ENCODE measurements at regions not wholly inside any gene's neighbourhood (a gene's known extent, or its start where the extent isn't known, plus 50 kb on each side); places are given as distances from the start of the nearest gene placed in this dataset.
"Not testable (repeated sequence)": the region's sequence is repeated elsewhere in the genome, so short reads cannot be mapped to it uniquely, and the experiment has no call there.

DNA sequence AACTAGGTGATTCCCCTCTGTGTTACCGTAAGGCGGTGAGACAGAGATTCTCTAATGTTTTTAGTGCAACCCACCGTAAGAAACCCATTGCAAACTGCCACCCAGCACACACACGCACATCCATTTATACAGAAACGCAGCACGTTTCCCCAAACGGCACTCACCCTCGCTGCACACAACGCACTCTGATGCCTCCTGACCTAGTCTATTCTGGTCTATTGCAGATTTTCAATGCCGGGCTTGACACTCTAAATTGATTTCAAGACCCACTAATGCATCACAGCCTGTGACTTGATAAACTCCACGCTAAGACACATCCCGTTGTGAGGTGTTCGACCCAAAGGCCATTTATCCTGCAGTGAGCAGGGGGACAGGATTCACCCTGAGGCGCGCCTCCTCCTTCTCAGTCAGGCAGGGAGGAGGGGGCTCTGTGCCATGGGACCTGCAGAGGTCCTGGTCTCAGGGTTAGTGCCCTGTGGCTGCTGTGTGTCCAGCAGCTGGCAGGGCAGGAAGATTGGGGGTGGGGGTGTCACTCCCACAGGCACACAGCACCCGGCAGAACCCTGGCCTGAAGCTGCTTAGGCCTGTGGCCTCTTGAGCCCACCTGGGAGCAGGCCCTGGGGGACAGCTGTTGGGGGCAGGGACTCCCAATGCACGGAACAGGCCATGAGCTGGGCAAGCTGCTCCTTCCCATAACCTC lies 335.6 kb downstream of the PREX1 start:
- peaks cover 21% of the 10 kb centered on the region for H3K4me1 ChIP-seq (replicated peaks; ENCODE audit: insufficient read depth)
- no peaks in the 10 kb centered on the region for H4K20me1 ChIP-seq (ENCODE audit: insufficient read depth)
- no peak for TF ChIP-seq EZH2 (IDR thresholded peaks at IDR 0.05; ENCODE audit: low read depth)
- TF ChIP-seq, protein P1, sequence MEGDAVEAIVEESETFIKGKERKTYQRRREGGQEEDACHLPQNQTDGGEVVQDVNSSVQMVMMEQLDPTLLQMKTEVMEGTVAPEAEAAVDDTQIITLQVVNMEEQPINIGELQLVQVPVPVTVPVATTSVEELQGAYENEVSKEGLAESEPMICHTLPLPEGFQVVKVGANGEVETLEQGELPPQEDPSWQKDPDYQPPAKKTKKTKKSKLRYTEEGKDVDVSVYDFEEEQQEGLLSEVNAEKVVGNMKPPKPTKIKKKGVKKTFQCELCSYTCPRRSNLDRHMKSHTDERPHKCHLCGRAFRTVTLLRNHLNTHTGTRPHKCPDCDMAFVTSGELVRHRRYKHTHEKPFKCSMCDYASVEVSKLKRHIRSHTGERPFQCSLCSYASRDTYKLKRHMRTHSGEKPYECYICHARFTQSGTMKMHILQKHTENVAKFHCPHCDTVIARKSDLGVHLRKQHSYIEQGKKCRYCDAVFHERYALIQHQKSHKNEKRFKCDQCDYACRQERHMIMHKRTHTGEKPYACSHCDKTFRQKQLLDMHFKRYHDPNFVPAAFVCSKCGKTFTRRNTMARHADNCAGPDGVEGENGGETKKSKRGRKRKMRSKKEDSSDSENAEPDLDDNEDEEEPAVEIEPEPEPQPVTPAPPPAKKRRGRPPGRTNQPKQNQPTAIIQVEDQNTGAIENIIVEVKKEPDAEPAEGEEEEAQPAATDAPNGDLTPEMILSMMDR (conservative IDR thresholded peaks at IDR 0.05), result no peak
- ChIA-PET POLR2A (ENCODE audit: unreplicated experiment) (no interaction called here), CTCF (interaction anchor here (0.6 kb wide), 1 partner anchor 697 kb away, joined by 3 read pairs; no protein-coding TSS in a partner anchor)
- no peaks in the 10 kb centered on the region for H3K36me3 ChIP-seq (ENCODE audit: low read depth)
- H3K27me3 ChIP-seq (ENCODE audit: insufficient read depth, low read depth), result no peaks in the 10 kb centered on the region
- no TSS peak for BruUV-seq (replicated peaks)
- no peak overlapping the region for H3K4me2 ChIP-seq
- intact Hi-C loops (cut with micrococcal nuclease; ENCODE audit: unreplicated experiment), result no loop called here
- no peak overlapping the region for H3K27ac ChIP-seq
- H3F3A ChIP-seq (ENCODE audit: insufficient read depth, low read depth), result peaks cover 11% of the 10 kb centered on the region
- no peaks in the 10 kb centered on the region for H3K9me2 ChIP-seq (ENCODE audit: insufficient read depth)
- no peaks in the 10 kb centered on the region for H3K79me2 ChIP-seq (ENCODE audit: low read depth)
- H3K9me3 ChIP-seq (ENCODE audit: insufficient read depth, low read depth), result no peaks in the 10 kb centered on the region
- no peak overlapping the region for H3K4me3 ChIP-seq
- no peak overlapping the region for H2AFZ ChIP-seq
- DNase-seq, result no peak

DNA sequence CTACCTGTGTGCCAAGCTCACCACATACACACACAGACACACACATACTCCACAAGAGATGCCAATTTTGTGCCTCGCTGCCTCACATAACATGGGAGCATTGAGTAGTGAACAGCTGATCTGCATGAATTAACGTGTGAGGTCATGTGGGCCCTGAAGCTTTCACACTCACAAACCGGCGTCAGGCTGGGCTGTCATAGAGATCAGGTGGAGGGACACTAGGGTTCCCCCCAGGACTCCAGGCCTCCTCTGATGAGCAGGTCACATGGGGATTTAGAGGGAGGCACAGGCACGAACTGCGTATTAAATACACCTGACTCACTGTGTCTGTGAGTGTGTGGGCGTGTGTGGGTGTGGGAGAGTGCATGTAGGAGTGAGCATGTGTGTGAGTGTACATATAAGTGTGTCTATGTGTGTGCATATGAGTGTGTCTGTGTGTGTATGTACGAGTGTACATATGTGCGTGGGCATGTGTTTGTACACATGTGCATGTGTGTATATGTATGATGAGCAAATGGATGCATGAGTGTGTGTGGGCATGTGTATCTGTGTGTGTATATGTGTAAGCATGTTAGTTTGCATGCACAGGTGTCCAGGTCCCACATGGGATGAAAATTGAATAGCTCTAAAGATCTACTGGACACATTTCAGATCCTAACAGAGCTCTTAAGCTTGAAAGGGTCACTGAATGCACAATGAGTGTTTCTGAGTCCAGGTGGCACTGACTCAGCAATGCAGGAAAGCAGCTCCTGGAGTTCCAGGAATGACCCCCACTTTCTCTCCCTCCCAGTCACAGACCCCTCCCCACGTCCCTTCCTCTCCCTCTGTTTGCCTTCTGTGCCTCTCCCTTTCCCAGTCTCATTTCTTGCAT lies 336.6 kb downstream of the PREX1 start:
- Histone ChIP-seq H2AFZ (no peak overlapping the region), H3K27ac (no peak overlapping the region), H3K36me3 (ENCODE audit: low read depth) (no peaks in the 10 kb centered on the region), H3K79me2 (ENCODE audit: low read depth) (no peaks in the 10 kb centered on the region), H3F3A (ENCODE audit: insufficient read depth, low read depth) (peaks cover 12% of the 10 kb centered on the region), H3K9me3 (ENCODE audit: insufficient read depth, low read depth) (no peaks in the 10 kb centered on the region), H3K4me3 (no peak overlapping the region), H4K20me1 (ENCODE audit: insufficient read depth) (no peaks in the 10 kb centered on the region), H3K4me2 (no peak overlapping the region), H3K9me2 (ENCODE audit: insufficient read depth) (no peaks in the 10 kb centered on the region), H3K4me1 (replicated peaks; ENCODE audit: insufficient read depth) (peaks cover 28% of the 10 kb centered on the region), H3K27me3 (ENCODE audit: insufficient read depth, low read depth) (no peaks in the 10 kb centered on the region)
- ChIA-PET POLR2A (ENCODE audit: unreplicated experiment) (no interaction called here), CTCF (interaction anchor here (0.6 kb wide), 1 partner anchor 698 kb away, joined by 3 read pairs; no protein-coding TSS in a partner anchor)
- BruUV-seq (replicated peaks), result no TSS peak
- DNase-seq, result no peak
- intact Hi-C loops (cut with micrococcal nuclease; ENCODE audit: unreplicated experiment), result no loop called here
- TF ChIP-seq EZH2 (IDR thresholded peaks at IDR 0.05; ENCODE audit: low read depth), result no peak
- TF ChIP-seq, protein P1 (conservative IDR thresholded peaks at IDR 0.05), result no peak

DNA sequence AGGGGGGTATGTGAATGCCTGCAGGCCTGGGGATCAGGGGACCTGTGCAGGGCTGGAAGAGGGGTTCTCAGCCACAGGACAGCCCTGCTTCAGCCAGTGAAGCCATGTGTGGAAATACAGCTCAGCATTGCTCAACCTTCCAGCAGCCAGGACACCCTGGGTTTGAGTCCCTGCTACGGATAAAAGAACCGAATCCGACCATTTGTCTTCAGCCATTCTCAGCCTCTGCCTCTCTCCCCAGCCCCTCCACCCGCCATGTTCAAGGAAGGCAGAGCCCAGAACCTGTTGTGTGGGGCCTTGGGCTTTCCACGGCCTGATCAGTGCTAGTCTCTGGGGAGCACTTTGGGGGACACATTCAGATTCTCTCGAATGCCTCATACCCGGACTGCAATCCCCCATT lies 337.5 kb downstream of the PREX1 start:
- H3K4me2 ChIP-seq; BruUV-seq (replicated peaks); H3K79me2 ChIP-seq (ENCODE audit: low read depth); H3K27me3 ChIP-seq (ENCODE audit: insufficient read depth, low read depth); H4K20me1 ChIP-seq (ENCODE audit: insufficient read depth); H2AFZ ChIP-seq; H3K9me2 ChIP-seq (ENCODE audit: insufficient read depth); CTCF ChIA-PET; H3K4me3 ChIP-seq; DNase-seq; H3K36me3 ChIP-seq (ENCODE audit: low read depth); H3K27ac ChIP-seq; POLR2A ChIA-PET (ENCODE audit: unreplicated experiment); intact Hi-C loops (cut with micrococcal nuclease; ENCODE audit: unreplicated experiment); H3K9me3 ChIP-seq (ENCODE audit: insufficient read depth, low read depth): not testable (repeated sequence)
- Histone ChIP-seq H3F3A (ENCODE audit: insufficient read depth, low read depth) (peaks cover 12% of the 10 kb centered on the region), H3K4me1 (replicated peaks; ENCODE audit: insufficient read depth) (peaks cover 28% of the 10 kb centered on the region)
